DOHH2 (cell line): ENCODE measurements at regions not wholly inside any gene's neighbourhood (a gene's known extent, or its start where the extent isn't known, plus 50 kb on each side); places are given as distances from the start of the nearest gene placed in this dataset.

Experiments used
- CTCF ChIP-seq: fragments of 200-600 bp; sonication (generic); IDR thresholded peaks from one replicate; pipeline ENCODE4 v1.5.1; 2014; ENCODE audit warnings: antibody characterized with exemption, mild to moderate bottlenecking, low read depth, low read length; ENCODE audit not compliant: poor library complexity, severe bottlenecking
- EZH2phosphoT487 ChIP-seq: fragments of 200-600 bp; sonication (generic); IDR thresholded peaks from 2 replicates; pipeline ENCODE4 v1.6.1; 2017; ENCODE audit warnings: borderline replicate concordance, mild to moderate bottlenecking, antibody characterized with exemption, low read length, moderate library complexity, mixed read lengths

DNA sequence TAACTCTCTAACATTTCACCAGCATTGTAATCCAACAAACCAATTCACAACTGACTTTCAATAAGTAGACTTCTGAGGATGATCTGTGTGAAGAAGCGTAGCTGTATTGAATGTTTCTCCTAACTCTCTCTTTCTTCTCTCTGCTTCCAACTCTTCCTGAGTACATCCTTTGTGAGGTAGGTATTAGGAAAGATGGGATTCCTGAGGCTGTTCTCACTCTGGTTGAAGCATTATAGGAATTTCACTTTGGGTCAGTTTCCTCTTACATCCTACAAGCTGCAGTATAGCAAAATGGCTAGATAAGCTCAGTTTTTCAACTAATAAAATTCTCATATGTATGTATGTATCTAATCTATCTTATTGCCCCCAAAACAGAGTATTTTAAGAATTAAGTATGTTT is 702.8 kb downstream of the CETN3 start:
- TF ChIP-seq CTCF (no peak), EZH2phosphoT487 (no peak)
